ENCODE measurements at regions not wholly inside any gene's neighbourhood (a gene's known extent, or its start where the extent isn't known, plus 50 kb on each side); places are given as distances from the start of the nearest gene placed in this dataset.

- TF ChIP-seq CTCF (IDR thresholded peaks at IDR 0.05) (no peak), POLR2A (IDR thresholded peaks at IDR 0.05) (no peak), EP300 (IDR thresholded peaks at IDR 0.05) (no peak)
Observed at GRCh38 chr7:155188357-155188756, 109.3 kb upstream of the INSIG1 start.
